ENCODE measurements at regions not wholly inside any gene's neighbourhood (a gene's known extent, or its start where the extent isn't known, plus 50 kb on each side); places are given as distances from the start of the nearest gene placed in this dataset.

- no peaks in the 10 kb centered on the region for H3K4me1 ChIP-seq (ENCODE audit: control insufficient read depth in 1 of 2, insufficient read depth in 2 of 2, low read length in 2 of 2)
- RAD21 ChIA-PET (ENCODE audit: low non-redundant PET in 1 of 2, low total read pairs in 2 of 2, uncharacterized antibody in 2 of 2, unreplicated experiment in 2 of 2) = no interaction called here
- no peaks in the 10 kb centered on the region for H3K9me2 ChIP-seq (ENCODE audit: insufficient read depth)
- DNase-seq (ENCODE audit: low read depth, low spot score) = no peak
- H4K20me1 ChIP-seq (ENCODE audit: insufficient read depth) = no peaks in the 10 kb centered on the region
- no peak overlapping the region for H2AFZ ChIP-seq (ENCODE audit: low read depth, low read length, poor library complexity, severe bottlenecking)
- BruUV-seq (replicated peaks) = no TSS peak
- CTCF ChIA-PET = no interaction called here
- POLR2A ChIA-PET = no interaction called here
- no peak overlapping the region for H3K4me2 ChIP-seq (ENCODE audit: low read length)
- peaks cover 0 to 17% of the 10 kb centered on the region in 2 experiments; a peak in 2 of 4 replicates for H3K9me3 ChIP-seq (ENCODE audit: control insufficient read depth in 1 of 2, insufficient read depth in 1 of 2, low read depth in 1 of 2, low read length in 2 of 2)
- H3K27ac ChIP-seq (ENCODE audit: low read depth, low read length) = no peak overlapping the region
- no peak overlapping the region for H3K4me3 ChIP-seq (replicated peaks in 1 of 2; ENCODE audit: low read depth in 1 of 2, low read length in 2 of 2)
- intact Hi-C loops (cut with micrococcal nuclease) = no loop called here
- H3K9ac ChIP-seq (ENCODE audit: low read length) = no peak overlapping the region
- no peaks in the 10 kb centered on the region for H3K27me3 ChIP-seq (ENCODE audit: insufficient read depth, low read length)
- no peak for TF ChIP-seq POLR2A (IDR thresholded peaks at IDR 0.05; ENCODE audit: borderline replicate concordance, extremely low read depth, insufficient read depth, insufficient read length)
- no peak for TF ChIP-seq ZNF274 (IDR thresholded peaks at IDR 0.05; ENCODE audit: low read depth, low read length)
- TF ChIP-seq ELF1 (IDR thresholded peaks at IDR 0.05; ENCODE audit: borderline replicate concordance, low read depth) = no peak
- TF ChIP-seq POLR2AphosphoS5 (IDR thresholded peaks at IDR 0.05; ENCODE audit: low read depth, low read length) = no peak
- no peak for TF ChIP-seq SIN3A (IDR thresholded peaks at IDR 0.05; ENCODE audit: low read depth)
- no peak for TF ChIP-seq EGR1 (IDR thresholded peaks at IDR 0.05; ENCODE audit: low read depth)
- no peak for TF ChIP-seq CEBPB (IDR thresholded peaks at IDR 0.05; ENCODE audit: low read depth)
- TF ChIP-seq TCF7L2 (IDR thresholded peaks at IDR 0.05; ENCODE audit: borderline replicate concordance, extremely low read depth, insufficient read depth, insufficient read length) = no peak
- TF ChIP-seq JUND (IDR thresholded peaks at IDR 0.05) = no peak
- no peak for TF ChIP-seq YY1 (IDR thresholded peaks at IDR 0.05; ENCODE audit: extremely low read depth, insufficient replicate concordance, low read depth, low read length)
- no peak for TF ChIP-seq ZBTB33 (IDR thresholded peaks at IDR 0.05; ENCODE audit: extremely low read depth, insufficient replicate concordance, low read length)
- TF ChIP-seq, protein P1, sequence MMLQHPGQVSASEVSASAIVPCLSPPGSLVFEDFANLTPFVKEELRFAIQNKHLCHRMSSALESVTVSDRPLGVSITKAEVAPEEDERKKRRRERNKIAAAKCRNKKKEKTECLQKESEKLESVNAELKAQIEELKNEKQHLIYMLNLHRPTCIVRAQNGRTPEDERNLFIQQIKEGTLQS (IDR thresholded peaks at IDR 0.05) = no peak
- TF ChIP-seq RAD21 (IDR thresholded peaks at IDR 0.05; ENCODE audit: low read depth) = no peak
- TF ChIP-seq ZFX (IDR thresholded peaks at IDR 0.05) = no peak
- no peak for TF ChIP-seq SRF (IDR thresholded peaks at IDR 0.05; ENCODE audit: low read depth)
- no peak for ATAC-seq
- H3K36me3 ChIP-seq (ENCODE audit: control insufficient read depth in 1 of 2, insufficient read depth in 2 of 2, low read length in 2 of 2) = no peaks in the 10 kb centered on the region
- H3K79me2 ChIP-seq (ENCODE audit: insufficient read depth, low read length) = no peaks in the 10 kb centered on the region
Measured at GRCh38 chr13:107459430-107459829, 755.9 kb downstream of the LIG4 start.
